Vagina (tissue), 2 donors: ENCODE measurements at regions not wholly inside any gene's neighbourhood (a gene's known extent, or its start where the extent isn't known, plus 50 kb on each side); places are given as distances from the start of the nearest gene placed in this dataset.

Source experiments
- POLR2A ChIP-seq, 2 donors: fragments of 450-650 bp; IDR thresholded peaks; one replicate each; pipeline ENCODE4 v1.6.1; 2017; ENCODE audit warnings: antibody characterized with exemption in 2 of 2, mild to moderate bottlenecking in 2 of 2, moderate library complexity in 2 of 2
- POLR2AphosphoS5 ChIP-seq, 2 donors: sonication (generic); formaldehyde crosslinking; IDR thresholded peaks; one replicate each; pipeline ENCODE4 v1.9.0; 2017; ENCODE audit warnings: antibody characterized with exemption in 2 of 2, mild to moderate bottlenecking in 2 of 2, low read depth in 1 of 2; ENCODE audit not compliant: insufficient read depth in 1 of 2

GRCh38 chr2:41595240-41595639 is 452.6 kb upstream of the PKDCC start:
- TF ChIP-seq POLR2AphosphoS5 (IDR thresholded peaks at IDR 0.05; ENCODE audit: insufficient read depth in 1 of 2, low read depth in 1 of 2) (no peak), POLR2A (IDR thresholded peaks at IDR 0.05) (no peak)
